ENCODE measurements at regions not wholly inside any gene's neighbourhood (a gene's known extent, or its start where the extent isn't known, plus 50 kb on each side); places are given as distances from the start of the nearest gene placed in this dataset.
"Not testable (repeated sequence)": the region's sequence is repeated elsewhere in the genome, so short reads cannot be mapped to it uniquely, and the experiment has no call there.

DNA sequence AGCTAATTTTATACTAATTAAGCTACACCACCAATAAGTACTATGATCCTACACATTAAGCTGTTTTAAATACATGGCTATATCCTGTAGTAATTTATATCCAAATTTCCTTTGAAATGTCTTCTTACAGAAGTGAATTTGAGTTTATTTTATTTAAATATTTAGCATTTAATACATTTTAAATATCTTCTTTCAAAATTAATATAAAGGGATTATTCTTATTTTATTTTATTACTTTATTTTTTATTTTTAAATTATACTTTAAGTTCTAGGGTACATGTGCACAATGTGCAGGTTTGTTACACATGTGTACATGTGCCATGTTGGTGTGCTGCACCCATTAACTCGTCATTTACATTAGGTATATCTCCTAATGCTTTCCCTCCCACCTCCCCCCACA is 310.9 kb upstream of the IZUMO3 start:
- DNase-seq (ENCODE audit: low read depth in 2 of 2) = not testable (repeated sequence)

GRCh38 chr9:24846248-24846912 is 300.7 kb upstream of the IZUMO3 start:
- no peak for DNase-seq (ENCODE audit: low read depth in 2 of 2)

- no peak for DNase-seq (ENCODE audit: low read depth in 2 of 2)
These were observed 298.5 kb upstream of the IZUMO3 start for GRCh38 chr9:24844217-24844616.

GRCh38 chr9:24841993-24842392 is 296.3 kb upstream of the IZUMO3 start:
- no peak for DNase-seq (ENCODE audit: low read depth in 2 of 2)

DNA sequence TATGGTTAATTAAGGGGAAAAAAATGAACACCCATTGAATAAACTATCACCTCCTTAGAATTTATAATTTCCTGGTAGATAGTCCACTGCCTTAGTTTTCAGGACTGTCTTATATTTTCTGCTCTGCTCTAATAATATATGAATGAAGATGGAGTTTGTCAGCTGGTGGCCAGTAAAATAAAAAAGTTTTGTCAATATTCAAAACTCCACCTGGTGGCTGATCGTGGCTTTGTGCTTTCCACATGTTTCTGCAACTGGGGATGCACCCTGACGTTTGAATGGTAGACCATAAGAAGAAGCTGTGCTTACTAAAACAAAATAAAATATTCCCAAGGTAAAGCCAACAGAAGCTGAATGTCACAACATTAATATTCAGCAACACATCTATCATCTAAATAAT is 286.6 kb upstream of the IZUMO3 start:
- no peak for DNase-seq (ENCODE audit: low read depth in 2 of 2)

- no peak for DNase-seq (ENCODE audit: low read depth in 2 of 2)
These were observed 283.0 kb upstream of the IZUMO3 start for GRCh38 chr9:24828687-24829086.

- no peak for DNase-seq (ENCODE audit: low read depth in 2 of 2)
These were observed 278.9 kb upstream of the IZUMO3 start for GRCh38 chr9:24824607-24825006.

DNA sequence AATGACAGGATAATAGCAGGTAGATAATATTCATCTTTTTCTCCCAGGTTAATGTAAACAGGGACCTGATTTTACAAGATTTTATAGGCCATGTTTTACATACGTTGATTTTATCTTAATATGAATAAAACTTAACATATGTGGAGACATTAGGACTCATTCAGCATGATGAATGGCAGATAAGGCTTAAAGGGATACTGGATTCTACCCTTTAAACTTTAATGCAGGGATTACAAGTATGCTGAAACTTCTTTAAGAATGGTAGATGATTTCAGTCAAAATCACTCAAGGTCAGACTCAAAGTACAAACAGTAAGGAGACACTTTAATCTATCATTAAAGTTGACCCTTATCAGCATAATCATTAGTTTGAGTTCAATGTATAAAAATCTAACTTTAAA is 274.5 kb upstream of the IZUMO3 start:
- DNase-seq (ENCODE audit: low read depth in 2 of 2) = no peak

- DNase-seq (ENCODE audit: low read depth in 2 of 2) = no peak
These were observed 272.1 kb upstream of the IZUMO3 start for GRCh38 chr9:24817756-24818155.

GRCh38 chr9:24816006-24816405 is 270.3 kb upstream of the IZUMO3 start:
- no peak for DNase-seq (ENCODE audit: low read depth in 2 of 2)

GRCh38 chr9:24801344-24801743 is 255.6 kb upstream of the IZUMO3 start:
- no peak for DNase-seq (ENCODE audit: low read depth in 2 of 2)

DNA sequence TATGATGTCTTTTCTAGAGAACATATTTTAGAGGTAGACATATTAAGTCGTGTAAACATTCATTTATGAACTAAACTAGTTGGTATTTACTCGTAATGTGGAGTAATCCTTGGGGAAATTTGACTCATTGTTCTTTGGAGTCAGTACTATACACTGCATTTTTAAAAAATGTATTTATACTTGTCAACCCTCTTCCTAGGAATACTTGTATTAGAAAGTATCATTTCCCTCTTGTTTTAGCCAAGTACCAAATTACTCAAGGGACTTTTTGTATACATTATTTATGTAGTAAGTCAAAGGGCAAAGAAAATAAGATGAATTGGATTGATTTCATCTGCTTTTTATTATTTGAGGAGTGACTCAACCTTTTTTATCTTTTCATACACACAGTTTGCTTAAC is 248.1 kb upstream of the IZUMO3 start:
- no peak for DNase-seq (ENCODE audit: low read depth in 2 of 2)

- DNase-seq (ENCODE audit: low read depth in 2 of 2) = no peak
These were observed 230.5 kb upstream of the IZUMO3 start for GRCh38 chr9:24776226-24776625.

GRCh38 chr9:24774199-24774598 is 228.5 kb upstream of the IZUMO3 start:
- DNase-seq (ENCODE audit: low read depth in 2 of 2) = not testable (repeated sequence)

GRCh38 chr9:24766081-24766480 is 220.4 kb upstream of the IZUMO3 start:
- DNase-seq (ENCODE audit: low read depth in 2 of 2) = no peak

GRCh38 chr9:24765025-24765756 is 219.5 kb upstream of the IZUMO3 start:
- no peak for DNase-seq (ENCODE audit: low read depth in 2 of 2)

DNA sequence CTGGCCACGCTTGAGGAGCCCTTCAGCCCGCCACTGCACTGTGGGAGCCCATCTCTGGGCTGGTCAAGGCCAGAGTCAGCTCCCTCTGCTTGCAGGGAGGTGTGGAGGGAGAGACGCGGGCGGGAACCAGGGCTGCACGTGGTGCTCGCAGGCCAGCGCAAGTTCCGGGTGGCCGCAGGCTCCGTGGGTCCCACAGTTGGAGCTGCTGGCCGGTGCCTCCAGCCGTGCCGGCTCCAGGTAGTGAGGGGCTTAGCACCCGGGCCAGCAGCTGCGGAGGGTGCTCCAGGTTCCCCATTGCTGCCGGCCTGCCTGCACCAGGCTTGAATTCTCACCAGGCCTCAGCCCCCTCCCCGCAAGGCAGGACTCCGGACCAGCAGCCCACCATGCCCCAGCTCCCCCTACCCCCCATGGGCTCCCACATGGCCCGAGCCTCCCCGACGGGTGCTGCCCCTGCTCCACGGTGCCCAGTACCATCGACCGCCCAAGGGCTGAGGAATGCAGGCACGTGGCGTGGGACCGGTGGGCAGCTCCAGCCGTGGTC is 192.8 kb upstream of the IZUMO3 start:
- no peak for DNase-seq (ENCODE audit: low read depth in 2 of 2)

DNA sequence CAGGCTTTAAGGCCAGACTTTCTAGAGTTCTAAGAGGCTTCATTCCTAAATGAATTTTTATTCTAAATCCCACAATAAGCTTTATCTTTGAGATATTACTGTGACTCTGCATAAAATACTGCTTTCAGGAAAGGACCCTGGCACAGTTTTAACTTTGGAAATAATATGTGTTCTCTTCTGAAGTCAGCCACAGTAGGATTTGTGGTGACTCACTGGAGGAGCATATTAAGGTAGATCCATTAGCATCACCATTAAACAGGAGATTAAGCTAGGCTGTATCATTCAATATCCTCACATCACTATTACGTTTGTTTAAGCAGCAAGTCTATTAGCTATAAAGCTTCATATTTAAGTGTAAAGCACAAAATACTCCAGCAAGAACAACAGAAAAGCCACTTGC is 186.1 kb upstream of the IZUMO3 start:
- DNase-seq (ENCODE audit: low read depth in 2 of 2) = no peak

DNA sequence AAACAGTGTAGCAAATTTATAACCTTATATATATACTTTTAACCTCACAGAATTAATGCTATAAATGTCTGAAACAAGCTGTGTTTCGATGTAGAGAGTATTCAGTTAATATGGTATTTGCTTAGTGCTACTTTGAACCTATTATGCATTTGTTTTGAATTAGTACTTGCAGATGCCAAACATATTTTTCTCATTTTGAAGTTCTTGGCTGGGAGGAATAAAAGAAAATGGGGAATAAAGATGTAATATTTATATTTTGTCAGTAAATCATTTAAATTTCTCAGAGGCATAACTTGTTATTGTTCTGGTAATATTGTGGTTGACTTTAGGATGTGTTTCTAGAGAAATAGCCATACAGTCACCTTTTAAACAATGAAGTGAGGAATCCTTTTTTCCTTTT is 175.9 kb upstream of the IZUMO3 start:
- DNase-seq (ENCODE audit: low read depth in 2 of 2) = no peak

DNA sequence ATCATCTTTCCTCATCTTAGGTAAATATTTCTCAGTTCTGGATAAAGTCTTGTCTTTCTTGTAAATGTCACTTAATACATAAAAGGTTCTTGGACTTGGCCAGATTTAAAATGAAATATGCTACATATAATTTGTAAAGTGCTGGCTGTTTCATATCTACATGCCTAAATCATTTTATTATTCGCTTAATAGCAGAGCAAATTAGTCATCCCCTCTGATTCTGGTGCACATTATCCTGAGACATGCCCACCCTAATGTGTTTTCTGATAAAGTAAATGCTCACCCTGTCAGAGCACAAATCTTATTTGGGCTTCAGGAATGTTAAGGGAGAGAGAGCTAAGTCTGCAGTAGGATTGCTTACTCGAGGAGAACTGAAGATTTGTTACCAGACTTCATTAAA is 166.5 kb upstream of the IZUMO3 start:
- DNase-seq (ENCODE audit: low read depth in 2 of 2) = no peak

DNA sequence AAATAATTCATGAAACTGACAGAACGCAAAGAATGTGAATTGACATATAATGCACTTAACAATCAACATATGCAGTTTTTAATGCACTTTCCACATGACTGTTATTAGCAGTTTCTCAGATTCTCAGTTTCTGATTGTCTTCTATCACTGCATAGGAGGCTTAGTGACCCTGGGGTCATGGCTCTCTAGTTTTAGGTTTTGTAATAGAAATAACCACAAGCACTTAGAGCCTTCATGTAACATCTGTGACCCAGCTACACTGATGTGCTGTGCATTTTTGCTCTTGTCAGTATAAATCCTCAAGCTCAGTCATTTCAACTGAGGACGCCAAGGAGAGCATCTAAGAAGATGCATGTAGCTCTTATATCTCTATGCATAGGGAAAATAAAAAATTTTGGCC is 163.1 kb upstream of the IZUMO3 start:
- no peak for DNase-seq (ENCODE audit: low read depth in 2 of 2)

DNA sequence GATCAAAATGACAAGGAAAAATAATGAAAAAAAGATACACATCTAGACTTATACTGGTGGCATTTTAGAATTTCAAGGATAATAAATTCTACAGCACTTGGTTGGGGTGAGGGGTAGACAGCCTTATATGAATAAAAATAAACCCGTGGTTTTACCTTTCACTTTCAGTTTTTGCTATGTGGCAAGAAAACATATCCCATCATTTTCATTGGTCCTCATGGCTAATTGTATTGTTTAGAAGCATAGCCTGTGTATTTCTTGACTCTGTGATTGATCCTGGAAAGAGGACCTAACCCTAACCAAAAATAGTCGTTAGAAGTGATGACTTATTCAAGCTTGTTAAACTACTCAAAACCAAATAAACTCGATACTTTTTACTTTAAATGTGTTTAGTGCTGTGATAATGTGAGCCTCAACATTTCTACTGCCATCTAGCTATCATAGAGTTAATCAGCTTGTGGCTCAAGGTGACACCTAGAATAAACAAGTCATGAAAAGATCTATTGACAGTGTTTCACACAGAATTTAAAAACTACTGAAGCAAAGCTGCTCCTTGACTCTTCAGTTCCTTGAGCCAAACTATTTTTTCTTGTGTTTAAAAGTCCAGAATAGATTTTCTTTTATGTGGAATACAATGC is 153.3 kb upstream of the IZUMO3 start:
- no peak for DNase-seq (ENCODE audit: low read depth in 2 of 2)

DNA sequence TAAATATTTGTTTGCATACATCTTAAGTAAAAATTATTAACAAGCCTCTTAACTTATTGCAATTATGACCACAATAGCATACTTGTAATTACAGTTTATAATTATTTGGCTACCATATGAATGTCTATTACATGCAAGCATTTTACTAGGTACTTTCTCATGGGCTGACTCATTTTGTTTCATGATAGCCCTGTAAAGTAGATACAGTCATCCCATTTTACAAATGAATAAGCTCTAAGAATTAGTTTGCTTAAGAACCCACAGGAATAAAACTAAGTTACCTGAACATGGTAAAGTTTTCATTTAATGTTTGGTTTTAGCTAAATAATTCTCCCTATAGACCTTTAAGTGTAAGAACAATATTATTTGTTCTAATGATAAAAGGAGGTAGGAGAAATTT is 126.6 kb upstream of the IZUMO3 start:
- DNase-seq (ENCODE audit: low read depth in 2 of 2) = no peak
